SIG-M5 (cell line): ENCODE measurements at regions not wholly inside any gene's neighbourhood (a gene's known extent, or its start where the extent isn't known, plus 50 kb on each side); places are given as distances from the start of the nearest gene placed in this dataset.
"Not testable (repeated sequence)": the region's sequence is repeated elsewhere in the genome, so short reads cannot be mapped to it uniquely, and the experiment has no call there.

ENCODE experiments used
- DNase-seq: peaks from one replicate; lab custom pipeline; 2025; lab: John Stamatoyannopoulos, UW

- DNase-seq = no peak
These were observed 190.3 kb upstream of the TAB2 start for GRCh38 chr6:149127212-149127611.

DNA sequence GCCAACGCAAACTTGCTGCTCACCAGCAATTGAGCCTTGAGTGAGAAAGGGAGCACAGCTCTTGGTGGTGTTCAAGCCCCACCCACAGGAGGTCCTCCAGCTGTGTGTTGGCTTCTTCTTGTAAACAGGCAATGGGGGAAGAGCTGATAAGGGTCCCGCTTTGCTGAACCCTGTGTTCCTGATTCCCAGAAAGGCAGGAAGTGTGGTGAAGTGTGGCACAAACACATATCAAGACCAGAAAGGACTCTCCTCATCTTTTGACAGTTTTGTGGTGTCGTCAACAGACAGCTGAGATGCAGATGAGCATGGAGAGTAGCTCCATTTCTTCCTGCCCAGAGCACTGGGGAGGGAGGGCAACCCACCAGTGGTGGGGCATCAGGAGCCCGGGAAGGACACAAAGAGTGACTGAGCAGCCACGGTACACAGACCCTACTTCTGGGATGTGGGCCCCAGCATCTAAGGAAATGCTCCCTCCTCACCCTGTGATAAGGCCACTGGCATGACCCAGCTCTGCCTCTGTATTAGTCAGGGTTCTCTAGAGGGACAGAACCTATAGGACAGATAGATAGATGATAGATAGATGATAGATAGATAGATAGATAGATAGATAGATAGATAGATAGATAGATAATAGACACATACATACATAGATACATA, 188.9 kb upstream of the TAB2 start:
- no peak for DNase-seq

DNA sequence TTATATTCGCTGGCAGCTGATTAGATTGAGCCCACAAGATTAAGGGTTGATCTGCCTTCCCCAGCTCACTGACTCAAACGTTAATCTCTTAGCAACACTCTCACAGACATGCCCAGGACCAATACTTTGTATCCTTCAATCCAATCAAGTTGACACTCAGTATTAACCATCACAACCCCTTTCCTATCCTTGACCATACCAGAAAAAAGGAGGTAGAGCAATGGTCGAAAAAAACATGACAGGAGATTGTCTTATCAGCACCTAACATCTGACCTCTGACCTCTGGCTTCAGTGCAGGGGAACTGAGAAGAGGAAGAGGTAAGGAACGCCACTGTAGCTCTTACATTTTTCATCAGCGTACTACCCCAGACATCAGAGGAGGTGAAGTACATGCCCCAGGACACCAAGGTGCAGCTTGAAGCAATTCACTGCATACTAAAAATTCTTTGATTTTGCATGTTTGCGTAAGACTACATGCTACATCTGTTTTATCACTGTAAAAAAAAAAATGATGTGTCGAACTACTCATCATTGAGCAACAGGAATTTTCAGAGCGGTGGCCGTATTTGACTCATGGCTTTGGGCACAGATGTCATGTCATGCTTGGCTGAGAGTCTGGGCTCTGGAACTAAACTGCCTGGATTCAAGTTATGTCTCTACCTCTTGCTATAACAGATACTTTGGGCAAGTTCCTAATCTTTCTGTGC, 188.0 kb upstream of the TAB2 start:
- peak; percentile 46 for DNase-seq

DNA sequence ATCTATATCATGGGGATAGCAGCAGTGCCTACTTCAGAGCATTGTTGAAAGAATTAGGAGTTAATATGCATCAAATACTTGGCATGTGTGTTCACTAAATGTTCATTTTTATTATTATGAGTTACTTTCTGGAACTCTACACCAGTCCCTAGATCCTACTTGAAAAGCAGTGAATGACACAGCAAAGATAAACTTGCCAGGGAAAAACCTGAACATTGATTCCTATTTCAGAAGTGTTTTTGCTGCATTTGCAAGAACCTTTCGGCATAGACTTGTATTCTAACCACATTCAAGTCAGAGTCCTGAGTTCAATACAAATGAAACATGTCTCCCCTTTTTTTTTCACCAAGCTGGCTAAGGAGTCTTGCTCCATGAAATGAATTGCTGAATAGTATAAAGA, 187.4 kb upstream of the TAB2 start:
- no peak for DNase-seq

GRCh38 chr6:149130508-149130907, 187.0 kb upstream of the TAB2 start:
- DNase-seq = no peak

DNA sequence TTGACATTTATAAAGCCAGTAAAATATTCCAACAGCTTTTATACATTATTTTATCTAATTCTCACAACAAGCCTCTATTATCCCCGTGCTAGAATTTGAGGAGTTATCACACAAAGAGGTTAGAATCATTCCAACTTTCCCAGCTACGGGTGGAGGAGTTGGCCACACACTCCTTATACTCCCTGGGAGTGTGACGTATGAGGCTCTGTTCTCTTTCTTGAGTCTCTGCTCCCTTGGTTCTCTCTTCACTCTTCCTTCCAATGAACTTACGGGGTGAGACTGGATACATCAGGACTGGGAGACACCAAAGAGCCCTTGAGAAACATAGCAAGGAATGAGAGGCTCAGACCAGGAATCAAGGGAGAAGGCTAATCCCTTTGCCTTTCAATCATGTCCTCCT, 185.6 kb upstream of the TAB2 start:
- DNase-seq = no peak

- DNase-seq = no peak
These were observed 185.2 kb upstream of the TAB2 start for GRCh38 chr6:149132336-149132735.

DNA sequence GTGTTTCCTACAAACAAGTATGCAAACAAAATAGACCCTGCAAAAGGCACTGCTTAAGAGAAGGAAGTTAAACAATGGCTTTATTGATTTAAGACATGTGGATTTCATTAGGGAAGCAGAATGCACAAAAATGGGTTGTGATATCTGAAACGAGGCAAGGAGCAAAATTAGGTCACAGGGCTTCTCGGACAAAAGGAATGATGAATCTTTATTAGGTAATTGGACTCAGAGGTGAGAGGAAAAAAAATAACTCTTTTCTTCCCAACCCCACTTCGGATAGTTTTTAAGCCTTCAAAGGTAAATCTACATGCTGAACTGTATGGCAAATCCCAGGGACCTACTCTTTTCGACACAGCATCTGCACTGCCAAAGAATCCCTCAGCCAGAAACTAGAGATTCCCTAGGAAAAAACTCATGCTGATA, 183.0 kb upstream of the TAB2 start:
- DNase-seq = no peak

DNA sequence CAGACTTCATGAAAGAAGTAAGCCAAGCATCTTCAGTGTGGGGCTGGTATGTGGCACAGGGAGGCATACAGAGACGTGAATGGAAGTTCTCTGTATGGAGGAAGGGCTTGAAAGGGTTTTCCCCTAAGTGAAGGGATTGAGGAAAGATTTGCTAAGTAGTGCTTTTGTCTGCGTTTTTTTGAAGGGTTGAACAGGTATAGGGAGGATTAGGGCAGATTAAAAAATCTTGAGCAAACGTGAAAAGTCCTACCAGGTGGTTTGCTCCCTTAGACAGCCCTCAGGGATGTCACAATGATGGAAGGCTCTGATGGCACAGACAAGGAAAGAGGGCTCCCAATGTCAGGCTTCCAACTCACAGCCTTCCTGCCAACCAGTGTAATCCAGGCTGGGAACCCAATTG, 181.7 kb upstream of the TAB2 start:
- no peak for DNase-seq

DNA sequence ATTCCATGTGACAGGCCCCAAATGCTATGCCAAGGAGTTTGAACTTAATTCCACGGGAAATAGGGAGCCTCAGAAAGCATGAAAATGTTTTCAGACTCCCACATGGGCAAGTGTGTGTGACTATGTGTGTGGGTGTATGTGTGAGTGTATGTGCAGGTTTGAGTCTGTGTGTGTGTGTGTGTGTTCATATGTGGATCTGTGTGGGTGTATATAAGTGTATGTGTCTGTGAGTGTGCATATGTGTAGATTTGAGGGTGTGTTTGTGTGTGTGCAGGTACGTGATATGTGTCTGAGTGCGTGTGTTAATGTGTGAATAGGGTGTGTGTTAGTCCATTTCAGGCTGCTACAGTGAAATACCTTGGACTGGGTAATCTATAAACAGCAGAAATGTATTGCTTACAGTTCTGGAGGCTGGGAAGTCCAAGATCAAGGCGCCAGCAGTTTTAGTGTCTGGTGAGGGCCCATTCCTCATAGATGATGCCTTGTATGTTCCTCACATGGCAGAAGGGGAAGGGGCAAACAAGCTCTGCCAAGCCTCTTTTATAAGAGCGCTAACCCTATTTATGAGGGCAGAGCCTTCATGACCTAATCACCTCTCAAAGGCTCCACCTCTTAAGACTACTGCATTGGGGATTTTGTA, 181.1 kb upstream of the TAB2 start:
- DNase-seq = no peak

GRCh38 chr6:149136913-149137286, 180.6 kb upstream of the TAB2 start:
- no peak for DNase-seq

- no peak for DNase-seq
These were observed 179.9 kb upstream of the TAB2 start for GRCh38 chr6:149137594-149137993.

- no peak for DNase-seq
These were observed 179.4 kb upstream of the TAB2 start for GRCh38 chr6:149138089-149138488.

GRCh38 chr6:149138699-149139294, 178.7 kb upstream of the TAB2 start:
- DNase-seq = no peak

GRCh38 chr6:149139782-149140136, 177.8 kb upstream of the TAB2 start:
- DNase-seq = no peak

- no peak for DNase-seq
These were observed 177.2 kb upstream of the TAB2 start for GRCh38 chr6:149140137-149140909.

- DNase-seq = no peak
These were observed 176.6 kb upstream of the TAB2 start for GRCh38 chr6:149140910-149141290.

- no peak for DNase-seq
These were observed 174.5 kb upstream of the TAB2 start for GRCh38 chr6:149142924-149143429.

DNA sequence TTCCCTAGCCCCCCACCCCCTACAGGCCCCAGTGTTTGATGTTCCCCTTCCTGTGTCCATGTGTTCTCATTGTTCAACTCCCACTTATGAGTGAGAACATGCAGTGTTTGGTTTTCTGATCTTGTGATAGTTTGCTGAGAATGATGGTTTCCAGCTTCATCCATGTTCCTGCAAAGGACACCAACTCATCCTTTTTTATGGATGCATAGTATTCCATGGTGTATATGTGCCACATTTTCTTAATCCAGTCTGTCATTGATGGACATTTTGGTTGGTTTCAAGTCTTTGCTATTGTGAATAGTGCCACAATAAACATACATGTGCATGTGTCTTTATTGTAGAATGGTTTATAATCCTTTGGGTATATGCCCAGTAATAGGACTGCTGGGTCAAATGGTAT, 171.7 kb upstream of the TAB2 start:
- not testable (repeated sequence) for DNase-seq

- no peak for DNase-seq
These were observed 170.3 kb upstream of the TAB2 start for GRCh38 chr6:149147195-149147594.

- DNase-seq = no peak
These were observed 169.4 kb upstream of the TAB2 start for GRCh38 chr6:149147938-149148718.
